ENCODE measurements at regions not wholly inside any gene's neighbourhood (a gene's known extent, or its start where the extent isn't known, plus 50 kb on each side); places are given as distances from the start of the nearest gene placed in this dataset.

GRCh38 chr7:142698429-142698828, 50.8 kb upstream of the PRSS1 start:
- no peak for DNase-seq (ENCODE audit: low read depth)
- H3K4me3 ChIP-seq (ENCODE audit: low read depth, low read length): no peak overlapping the region
- no peak for TF ChIP-seq CTCF (IDR thresholded peaks at IDR 0.05; ENCODE audit: insufficient read depth, low read depth, low read length, missing control alignments)

- no peak for TF ChIP-seq CTCF (IDR thresholded peaks at IDR 0.05; ENCODE audit: insufficient read depth, low read depth, low read length, missing control alignments)
- DNase-seq (ENCODE audit: low read depth): no peak
- H3K4me3 ChIP-seq (ENCODE audit: low read depth, low read length): no peak overlapping the region
Measured at GRCh38 chr7:142697270-142697669, 52.0 kb upstream of the PRSS1 start.

- DNase-seq (ENCODE audit: low read depth): no peak
- no peak overlapping the region for H3K4me3 ChIP-seq (ENCODE audit: low read depth, low read length)
- TF ChIP-seq CTCF (IDR thresholded peaks at IDR 0.05; ENCODE audit: insufficient read depth, low read depth, low read length, missing control alignments): no peak
Measured at GRCh38 chr7:142696456-142697179, 52.7 kb upstream of the PRSS1 start.

- TF ChIP-seq CTCF (IDR thresholded peaks at IDR 0.05; ENCODE audit: insufficient read depth, low read depth, low read length, missing control alignments): no peak
- no peak for DNase-seq (ENCODE audit: low read depth)
- no peak overlapping the region for H3K4me3 ChIP-seq (ENCODE audit: low read depth, low read length)
Measured at GRCh38 chr7:142693911-142694310, 55.4 kb upstream of the PRSS1 start.

GRCh38 chr7:142690554-142691182, 58.6 kb upstream of the PRSS1 start:
- TF ChIP-seq CTCF (IDR thresholded peaks at IDR 0.05; ENCODE audit: insufficient read depth, low read depth, low read length, missing control alignments): no peak
- no peak overlapping the region for H3K4me3 ChIP-seq (ENCODE audit: low read depth, low read length)
- DNase-seq (ENCODE audit: low read depth): no peak

- no peak for TF ChIP-seq CTCF (IDR thresholded peaks at IDR 0.05; ENCODE audit: insufficient read depth, low read depth, low read length, missing control alignments)
- no peak for DNase-seq (ENCODE audit: low read depth)
- H3K4me3 ChIP-seq (ENCODE audit: low read depth, low read length): no peak overlapping the region
Measured at GRCh38 chr7:142689439-142690120, 59.7 kb upstream of the PRSS1 start.

Data from GM12865 (cell line).